Stimulated activated CD4-positive, alpha-beta T cell treated with anti-CD3 and anti-CD28 coated beads, Interleukin-15, amount 100 ng/mL, for 1 hour (primary cell): ENCODE measurements at regions not wholly inside any gene's neighbourhood (a gene's known extent, or its start where the extent isn't known, plus 50 kb on each side); places are given as distances from the start of the nearest gene placed in this dataset.
"Not testable (repeated sequence)": the region's sequence is repeated elsewhere in the genome, so short reads cannot be mapped to it uniquely, and the experiment has no call there.

Source experiments
- DNase-seq, 2 donors: peaks; one replicate each; pipeline ENCODE4 v3.0.0-alpha.2; 2020; ENCODE audit warnings: low read depth in 1 of 2, low spot score in 1 of 2

GRCh38 chr2:217349251-217349650, 489.4 kb upstream of the TNP1 start:
- no peak for DNase-seq

- DNase-seq, result not testable (repeated sequence)
Observed at GRCh38 chr2:217347630-217348029, 487.8 kb upstream of the TNP1 start.

- not testable (repeated sequence) for DNase-seq
Observed at GRCh38 chr2:217346043-217346442, 486.2 kb upstream of the TNP1 start.

GRCh38 chr2:217340899-217341298, 481.0 kb upstream of the TNP1 start:
- DNase-seq, result no peak

GRCh38 chr2:217340176-217340575, 480.3 kb upstream of the TNP1 start:
- DNase-seq, result no peak

- no peak for DNase-seq
Observed at GRCh38 chr2:217339753-217340152, 479.9 kb upstream of the TNP1 start.

GRCh38 chr2:217338306-217338916, 478.5 kb upstream of the TNP1 start:
- DNase-seq, result no peak

GRCh38 chr2:217337771-217338170, 477.9 kb upstream of the TNP1 start:
- no peak for DNase-seq

- no peak for DNase-seq
Observed at GRCh38 chr2:217336694-217337093, 476.8 kb upstream of the TNP1 start.

- no peak for DNase-seq
Observed at GRCh38 chr2:217335341-217335966, 475.6 kb upstream of the TNP1 start.

- DNase-seq, result no peak
Observed at GRCh38 chr2:217334561-217334960, 474.7 kb upstream of the TNP1 start.

GRCh38 chr2:217332866-217333265, 473.0 kb upstream of the TNP1 start:
- no peak for DNase-seq

GRCh38 chr2:217332417-217332791, 472.5 kb upstream of the TNP1 start:
- no peak for DNase-seq

GRCh38 chr2:217331523-217332416, 471.9 kb upstream of the TNP1 start:
- DNase-seq, result no peak

- no peak for DNase-seq
Observed at GRCh38 chr2:217330647-217331046, 470.8 kb upstream of the TNP1 start.

GRCh38 chr2:217329023-217329431, 469.2 kb upstream of the TNP1 start:
- no peak for DNase-seq

- no peak for DNase-seq
Observed at GRCh38 chr2:217328622-217328978, 468.7 kb upstream of the TNP1 start.

- no peak for DNase-seq
Observed at GRCh38 chr2:217327953-217328621, 468.2 kb upstream of the TNP1 start.

GRCh38 chr2:217326238-217327022, 466.6 kb upstream of the TNP1 start:
- no peak for DNase-seq

GRCh38 chr2:217325816-217326215, 466.0 kb upstream of the TNP1 start:
- DNase-seq, result no peak

- DNase-seq, result no peak
Observed at GRCh38 chr2:217325251-217325650, 465.4 kb upstream of the TNP1 start.
